HG03066 (cell line): ENCODE measurements at regions not wholly inside any gene's neighbourhood (a gene's known extent, or its start where the extent isn't known, plus 50 kb on each side); places are given as distances from the start of the nearest gene placed in this dataset.

ENCODE experiments used
- ATAC-seq: cut with Tn5 transposase; IDR thresholded peaks from one replicate; pipeline ENCODE4 v1.9.1; 2021; ENCODE audit warnings: low read depth; ENCODE audit not compliant: unreplicated experiment

GRCh38 chr2:221019668-221020067, 552.4 kb downstream of the EPHA4 start:
- no peak for ATAC-seq

- ATAC-seq: no peak
These were observed 549.5 kb downstream of the EPHA4 start for GRCh38 chr2:221022554-221022953.

- no peak for ATAC-seq
These were observed 546.7 kb downstream of the EPHA4 start for GRCh38 chr2:221025398-221025797.

- no peak for ATAC-seq
These were observed 537.9 kb downstream of the EPHA4 start for GRCh38 chr2:221034026-221034701.

GRCh38 chr2:221034973-221035372, 537.1 kb downstream of the EPHA4 start:
- no peak for ATAC-seq

- no peak for ATAC-seq
These were observed 529.2 kb downstream of the EPHA4 start for GRCh38 chr2:221042926-221043325.

- ATAC-seq: no peak
These were observed 527.3 kb downstream of the EPHA4 start for GRCh38 chr2:221044781-221045180.

- no peak for ATAC-seq
These were observed 521.9 kb downstream of the EPHA4 start for GRCh38 chr2:221050020-221050795.

- no peak for ATAC-seq
These were observed 520.9 kb downstream of the EPHA4 start for GRCh38 chr2:221051162-221051561.

- ATAC-seq: no peak
These were observed 511.7 kb downstream of the EPHA4 start for GRCh38 chr2:221060376-221060775.

GRCh38 chr2:221063568-221063967, 508.5 kb downstream of the EPHA4 start:
- no peak for ATAC-seq

GRCh38 chr2:221064058-221064854, 507.8 kb downstream of the EPHA4 start:
- ATAC-seq: no peak

GRCh38 chr2:221064880-221065279, 507.2 kb downstream of the EPHA4 start:
- no peak for ATAC-seq

- no peak for ATAC-seq
These were observed 504.0 kb downstream of the EPHA4 start for GRCh38 chr2:221068123-221068522.

- ATAC-seq: no peak
These were observed 502.0 kb downstream of the EPHA4 start for GRCh38 chr2:221070106-221070505.

GRCh38 chr2:221073326-221074049, 498.6 kb downstream of the EPHA4 start:
- no peak for ATAC-seq

- ATAC-seq: no peak
These were observed 497.9 kb downstream of the EPHA4 start for GRCh38 chr2:221074238-221074637.

- no peak for ATAC-seq
These were observed 496.9 kb downstream of the EPHA4 start for GRCh38 chr2:221075203-221075602.

- ATAC-seq: no peak
These were observed 494.9 kb downstream of the EPHA4 start for GRCh38 chr2:221077251-221077650.

- no peak for ATAC-seq
These were observed 494.3 kb downstream of the EPHA4 start for GRCh38 chr2:221077799-221078198.
